ENCODE measurements at regions not wholly inside any gene's neighbourhood (a gene's known extent, or its start where the extent isn't known, plus 50 kb on each side); places are given as distances from the start of the nearest gene placed in this dataset.

DNA sequence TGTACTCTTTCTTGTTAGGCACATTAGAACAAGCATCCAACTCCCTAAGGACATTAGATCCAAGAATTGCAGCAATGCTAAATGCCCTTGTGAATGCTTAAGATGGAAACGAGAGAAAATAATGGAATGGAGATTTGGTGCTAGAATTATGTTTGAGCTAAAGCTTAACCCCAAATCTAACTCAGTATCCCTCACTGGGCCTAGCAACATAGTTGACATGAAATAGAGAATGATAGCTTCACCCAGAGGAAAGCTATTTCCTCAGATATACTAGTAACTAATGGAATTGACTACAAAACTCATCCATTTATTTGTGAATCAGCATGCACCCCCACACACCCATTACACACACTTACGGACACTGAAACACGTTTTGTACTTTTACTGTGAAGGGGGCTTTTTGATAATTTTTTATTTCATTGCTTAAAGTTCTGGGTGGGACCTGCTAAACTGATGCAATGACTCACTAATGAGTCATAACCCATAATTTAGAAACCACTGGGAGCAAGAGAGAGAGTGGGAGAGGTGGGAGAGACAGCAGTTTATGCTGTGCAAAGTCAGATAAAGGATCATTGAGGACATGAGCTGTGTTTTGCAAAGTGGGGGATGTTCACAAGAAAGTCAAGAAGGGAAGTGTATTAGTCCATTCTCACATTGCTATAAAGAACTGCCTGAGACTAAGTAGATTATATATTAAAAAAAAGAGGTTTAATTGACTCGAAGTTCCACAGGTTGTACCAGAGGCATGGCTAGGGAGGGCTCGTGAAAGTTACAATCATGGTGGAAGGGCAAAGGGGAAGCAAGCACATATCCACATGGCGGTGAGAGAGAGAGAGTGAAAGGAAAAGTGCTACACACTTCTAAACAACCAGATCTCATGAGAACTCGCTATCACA is 382.7 kb downstream of the SFMBT2 start:
- peak; percentile 31 for DNase-seq (ENCODE audit: low read depth)

DNA sequence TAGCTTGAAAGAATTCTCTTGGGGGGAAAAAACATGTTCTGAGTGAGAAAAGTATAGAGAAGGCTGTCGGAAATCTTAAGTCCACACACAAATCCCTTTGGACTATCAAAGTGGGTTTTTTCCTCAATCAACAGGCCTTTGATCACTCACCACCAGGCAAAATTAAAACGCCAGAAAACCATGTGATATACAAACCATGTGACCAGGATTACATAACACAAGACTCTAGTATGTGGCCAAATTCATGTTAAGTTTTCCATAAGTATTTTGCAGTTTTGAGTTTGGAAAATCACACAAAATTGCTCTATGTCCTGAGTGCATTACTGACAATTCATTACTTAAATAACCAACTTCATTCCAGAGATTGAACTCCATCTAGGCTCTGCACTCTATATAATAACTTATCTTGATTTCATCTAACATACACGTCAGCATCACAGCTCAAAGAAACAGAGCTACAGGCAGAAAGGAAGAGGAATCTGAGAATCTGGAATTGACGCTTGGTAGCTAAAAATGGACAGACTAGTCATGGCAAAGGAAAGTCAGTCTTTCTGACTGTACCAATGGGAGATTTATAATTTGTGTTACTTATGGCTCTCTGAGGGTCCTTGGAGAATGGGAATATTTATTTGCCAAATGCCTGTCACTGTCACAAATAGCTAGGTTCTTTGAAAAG is 383.5 kb downstream of the SFMBT2 start:
- no peak for DNase-seq (ENCODE audit: low read depth)

DNA sequence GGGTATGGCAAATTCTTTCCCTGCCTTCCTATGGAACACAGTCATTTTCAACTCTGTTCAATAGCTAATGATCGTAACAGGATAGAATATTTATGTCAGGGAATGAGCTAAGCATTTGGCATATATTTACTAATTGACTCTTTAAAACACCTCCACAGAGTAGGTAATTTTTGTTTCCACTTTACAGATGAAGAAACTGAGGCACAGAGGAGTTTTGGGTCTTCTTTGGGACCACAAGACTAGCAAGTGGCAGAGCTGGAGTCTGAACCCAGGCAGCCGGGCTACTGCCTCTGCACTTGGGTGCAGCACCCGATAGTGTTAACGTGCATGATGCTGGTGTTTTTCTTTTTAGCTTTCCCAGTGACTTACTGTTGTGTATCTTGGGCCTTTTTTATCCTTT is 384.0 kb downstream of the SFMBT2 start:
- no peak for DNase-seq (ENCODE audit: low read depth)

GRCh38 chr10:7025296-7025695 is 385.5 kb downstream of the SFMBT2 start:
- DNase-seq (ENCODE audit: low read depth), result no peak

DNA sequence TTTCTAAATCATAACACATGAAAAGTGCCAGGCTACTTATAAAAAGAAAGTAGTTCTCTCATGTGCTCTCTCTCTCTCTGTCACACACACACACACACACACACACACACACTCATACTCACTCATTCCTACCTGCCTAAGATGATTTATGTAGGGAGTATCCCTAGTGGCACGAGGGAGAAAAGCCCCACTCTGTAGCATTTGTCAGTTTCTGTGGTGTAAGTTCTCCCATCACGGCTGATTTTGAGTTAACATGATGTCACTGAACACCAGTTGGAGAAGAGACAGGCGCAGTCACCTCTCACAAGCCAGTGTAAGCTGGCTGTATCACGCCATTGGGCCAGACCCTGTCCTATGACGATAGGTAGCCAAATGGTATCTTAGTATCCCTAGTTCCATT is 395.4 kb downstream of the SFMBT2 start:
- DNase-seq (ENCODE audit: low read depth), result no peak

DNA sequence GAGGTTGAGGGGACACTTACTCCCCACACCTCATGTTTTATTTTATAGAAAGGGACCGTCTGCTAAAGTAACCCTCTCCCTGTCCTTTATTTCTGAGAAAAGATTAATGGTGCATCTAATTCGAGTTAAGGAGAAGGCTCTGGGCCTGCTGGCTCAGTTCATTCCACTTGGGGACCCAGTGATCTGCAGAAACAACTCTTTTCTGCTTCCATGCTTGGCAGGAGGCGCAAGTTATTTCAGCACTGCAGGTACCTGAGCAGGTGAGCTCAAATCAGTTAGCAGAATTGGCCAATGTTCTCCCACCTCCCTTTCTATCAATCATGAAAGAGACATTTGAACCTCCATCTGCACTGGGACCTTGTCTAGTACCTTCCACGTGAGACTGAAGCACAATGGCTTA is 396.1 kb downstream of the SFMBT2 start:
- no peak for DNase-seq (ENCODE audit: low read depth)

DNA sequence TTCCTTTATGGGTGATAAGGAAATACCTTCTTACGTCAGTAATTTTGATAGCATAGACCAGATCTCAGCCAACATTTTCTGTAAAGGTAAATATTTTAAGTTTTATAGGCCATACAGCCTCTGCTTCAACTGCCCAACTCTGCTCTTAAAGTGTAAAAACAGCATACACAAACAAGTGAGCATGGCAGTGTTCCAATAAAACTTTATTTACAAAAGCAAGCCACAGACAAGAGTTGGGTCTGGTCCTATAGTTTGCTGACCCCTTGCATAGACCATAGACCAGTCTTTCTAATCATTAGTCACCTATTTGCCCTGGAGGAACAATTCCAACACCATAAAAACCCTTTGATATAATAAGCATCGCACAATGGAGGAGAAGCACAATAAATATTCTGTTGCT is 398.8 kb downstream of the SFMBT2 start:
- DNase-seq (ENCODE audit: low read depth), result no peak

DNA sequence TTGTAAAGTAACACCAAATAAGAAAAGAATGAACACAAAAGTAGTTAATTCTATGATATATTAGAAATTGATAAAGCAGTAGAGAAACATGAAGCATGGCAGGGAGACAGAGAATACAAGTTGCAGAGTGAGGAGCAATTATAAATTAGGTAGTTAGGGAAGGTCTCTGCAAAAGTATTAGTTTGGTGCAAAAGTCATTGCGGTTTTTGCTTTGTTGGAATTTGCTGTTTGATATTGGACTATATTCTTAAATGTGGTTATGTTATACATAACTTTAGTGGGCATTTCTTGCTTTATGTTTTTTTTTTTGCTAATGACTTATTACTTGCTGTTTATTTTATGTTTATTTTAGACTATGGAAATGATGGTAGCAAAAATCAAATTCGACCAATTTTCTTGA is 402.2 kb downstream of the SFMBT2 start:
- DNase-seq (ENCODE audit: low read depth), result no peak

DNA sequence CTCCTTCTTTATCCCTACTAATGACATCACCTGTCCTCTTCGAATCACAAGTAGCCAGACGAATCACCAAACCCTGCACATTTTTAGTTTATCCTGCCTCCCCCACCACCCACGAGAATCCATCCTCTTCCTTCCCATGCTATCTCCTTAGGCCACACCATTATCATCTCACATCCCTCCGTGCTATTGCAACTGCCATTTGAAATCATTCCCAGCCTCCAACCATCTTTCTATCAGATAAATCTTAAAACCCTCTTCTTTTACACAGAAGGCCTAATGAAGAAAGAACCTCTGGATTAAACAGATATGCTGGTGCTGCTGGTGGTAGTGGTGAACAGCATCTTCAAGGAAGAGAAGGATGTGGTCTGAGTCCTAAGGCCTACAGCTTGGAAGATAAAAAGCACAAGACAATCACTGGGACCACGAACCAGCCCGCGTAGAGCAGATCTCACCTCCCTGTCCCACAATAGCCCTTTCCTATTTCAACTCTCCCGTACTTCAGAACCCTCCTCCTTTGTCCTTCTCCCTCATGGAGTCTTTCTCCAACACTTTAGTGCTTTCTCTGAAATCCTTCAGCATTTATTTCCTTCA is 403.1 kb downstream of the SFMBT2 start:
- DNase-seq (ENCODE audit: low read depth), result no peak

- DNase-seq (ENCODE audit: low read depth), result no peak
Measured at GRCh38 chr10:7006566-7006965, 404.3 kb downstream of the SFMBT2 start.

DNA sequence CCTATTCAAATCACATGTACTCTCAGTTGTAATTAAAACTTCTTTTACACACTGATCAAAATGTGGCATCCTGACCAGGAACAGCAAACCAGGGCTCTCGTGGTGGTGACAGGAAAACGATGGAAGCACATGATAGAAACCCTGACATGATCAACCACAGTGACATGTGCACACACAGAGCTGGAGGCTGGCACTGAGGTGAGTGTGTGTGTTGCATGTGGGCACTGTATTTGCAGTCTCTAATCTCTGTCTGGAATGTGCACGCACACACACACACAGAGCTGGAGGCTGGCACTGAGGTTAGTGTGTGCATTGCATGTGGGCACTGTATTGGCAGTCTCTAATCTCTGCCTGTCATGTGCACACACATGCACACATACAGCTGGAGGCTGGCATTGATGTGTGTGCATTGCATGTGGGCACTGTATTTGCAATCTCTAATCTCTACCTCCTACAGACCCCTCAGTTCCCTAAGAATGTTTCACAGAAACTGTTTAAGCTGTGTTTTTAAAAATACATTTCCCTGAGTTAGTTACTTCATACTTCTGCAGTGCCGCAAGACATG is 406.9 kb downstream of the SFMBT2 start:
- DNase-seq (ENCODE audit: low read depth), result no peak

DNA sequence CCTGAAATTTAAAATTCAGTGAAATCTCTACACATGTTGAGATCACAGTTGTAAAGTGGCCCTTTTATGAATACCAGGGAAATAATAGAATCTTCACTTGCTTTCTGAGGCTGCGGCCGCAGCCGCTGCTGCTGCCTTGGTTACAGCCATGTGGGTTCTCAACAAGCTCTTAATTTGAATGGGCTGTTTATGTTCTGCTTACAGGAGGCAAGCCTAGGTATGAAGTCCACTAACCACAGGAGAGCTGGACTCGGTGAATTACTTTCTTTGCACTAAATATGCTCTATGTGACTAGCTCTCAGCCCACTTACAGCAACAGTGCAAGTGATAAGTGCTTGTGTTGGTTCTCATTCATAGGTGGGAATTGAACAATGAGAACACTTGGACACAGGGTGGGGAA is 410.8 kb downstream of the SFMBT2 start:
- DNase-seq (ENCODE audit: low read depth), result no peak

DNA sequence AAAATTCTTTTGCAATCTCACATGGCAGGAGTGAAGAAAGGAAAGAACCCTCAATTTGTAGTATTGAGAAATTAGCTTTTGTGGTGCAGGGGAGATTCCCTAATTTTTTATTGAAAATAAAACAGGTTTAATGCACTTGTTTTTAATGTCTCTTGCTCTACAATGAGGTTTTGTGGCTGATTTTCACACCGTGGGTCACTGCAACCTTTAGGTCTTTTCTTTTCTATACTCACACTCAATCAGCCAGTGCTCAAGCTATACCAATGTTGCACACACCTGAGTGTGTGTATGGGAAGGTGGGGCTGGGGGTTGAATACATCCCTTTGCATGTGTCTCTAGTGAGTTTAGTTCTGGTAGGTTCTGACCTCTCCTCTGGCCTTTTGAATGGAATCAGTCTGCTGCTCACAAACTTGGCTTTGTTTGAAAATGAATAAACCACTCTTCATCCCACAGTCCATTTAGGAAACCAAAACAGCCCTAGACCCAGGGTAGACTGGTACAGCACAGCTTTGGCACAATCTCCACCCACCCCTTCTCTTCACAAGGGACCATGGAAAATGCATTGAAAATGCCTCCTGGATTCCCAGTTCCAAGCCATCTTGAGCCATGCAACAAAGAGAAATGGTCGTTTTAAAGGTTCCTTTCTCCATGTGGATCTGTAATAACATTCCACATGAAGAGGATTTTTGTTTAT is 411.5 kb downstream of the SFMBT2 start:
- no peak for DNase-seq (ENCODE audit: low read depth)

DNA sequence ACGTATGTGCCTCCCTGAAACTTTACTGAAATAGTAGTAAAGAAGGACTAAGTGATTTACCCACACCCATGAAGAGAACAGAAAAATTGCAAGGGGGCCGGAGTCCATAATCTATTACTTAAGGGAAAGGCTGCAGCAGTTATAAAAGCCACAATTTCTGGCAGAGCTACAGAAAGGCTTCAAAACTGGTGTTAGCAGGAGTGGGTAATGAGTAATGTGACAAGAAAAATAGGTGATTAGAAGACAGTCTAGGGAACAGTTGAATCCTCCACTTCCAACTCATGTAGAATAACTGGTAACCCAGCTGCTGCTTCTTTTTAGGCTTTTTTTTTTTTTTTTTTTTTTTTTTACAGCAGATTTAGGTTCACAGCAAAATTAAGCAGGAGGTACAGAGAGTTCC is 413.3 kb downstream of the SFMBT2 start:
- DNase-seq (ENCODE audit: low read depth), result no peak

- DNase-seq (ENCODE audit: low read depth), result no peak
Measured at GRCh38 chr10:6996431-6996830, 414.4 kb downstream of the SFMBT2 start.

GRCh38 chr10:6995831-6996230 is 415.0 kb downstream of the SFMBT2 start:
- DNase-seq (ENCODE audit: low read depth), result no peak

- no peak for DNase-seq (ENCODE audit: low read depth)
Measured at GRCh38 chr10:6995341-6995740, 415.3 kb upstream of the PRKCQ start.

GRCh38 chr10:6990891-6991290 is 410.8 kb upstream of the PRKCQ start:
- DNase-seq (ENCODE audit: low read depth), result no peak

GRCh38 chr10:6988654-6989053 is 408.6 kb upstream of the PRKCQ start:
- DNase-seq (ENCODE audit: low read depth), result no peak

GRCh38 chr10:6987536-6987945 is 407.5 kb upstream of the PRKCQ start:
- no peak for DNase-seq (ENCODE audit: low read depth)

- no peak for DNase-seq (ENCODE audit: low read depth)
Measured at GRCh38 chr10:6986927-6987326, 406.9 kb upstream of the PRKCQ start.

GRCh38 chr10:6985644-6986043 is 405.6 kb upstream of the PRKCQ start:
- DNase-seq (ENCODE audit: low read depth), result no peak
